ENCODE measurements at regions not wholly inside any gene's neighbourhood (a gene's known extent, or its start where the extent isn't known, plus 50 kb on each side); places are given as distances from the start of the nearest gene placed in this dataset.

DNA sequence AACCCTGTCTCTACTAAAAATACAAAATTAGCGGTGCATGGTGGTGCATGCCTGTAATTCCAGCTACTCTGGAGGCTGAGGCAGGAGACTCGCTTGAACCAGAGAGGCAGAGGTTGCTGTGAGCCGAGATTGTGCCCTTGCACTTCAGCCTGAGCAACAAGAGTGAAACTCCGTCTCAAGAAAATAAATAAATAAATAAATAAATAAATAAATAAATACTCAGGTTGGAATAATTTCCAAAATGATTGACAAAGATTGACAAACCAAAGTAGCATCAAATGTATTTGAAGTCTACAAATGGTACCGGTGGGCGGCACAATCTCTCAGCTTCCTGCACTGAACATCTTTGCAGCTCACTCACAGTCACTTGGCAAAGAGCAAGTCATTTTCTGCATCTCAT, 144.1 kb upstream of the NRSN1 start:
- no peak for TF ChIP-seq CTCF (conservative IDR thresholded peaks at IDR 0.05 in 1 of 2, IDR thresholded peaks at IDR 0.05 in 1 of 2; ENCODE audit: low read depth in 1 of 2, low read length in 2 of 2)
- TF ChIP-seq EZH2 (IDR thresholded peaks at IDR 0.05; ENCODE audit: low read length, missing control alignments), result no peak
